HG03442 (cell line): ENCODE measurements at regions not wholly inside any gene's neighbourhood (a gene's known extent, or its start where the extent isn't known, plus 50 kb on each side); places are given as distances from the start of the nearest gene placed in this dataset.
"Not testable (repeated sequence)": the region's sequence is repeated elsewhere in the genome, so short reads cannot be mapped to it uniquely, and the experiment has no call there.

ENCODE experiments used
- ATAC-seq: cut with Tn5 transposase; IDR thresholded peaks from one replicate; pipeline ENCODE4 v1.9.1; 2021; ENCODE audit warnings: mild to moderate bottlenecking, moderate library complexity; ENCODE audit not compliant: unreplicated experiment

- no peak for ATAC-seq
Observed at GRCh38 chr9:110083866-110084265, 124.1 kb downstream of the C9orf152 start.

- ATAC-seq: no peak
Observed at GRCh38 chr9:110086537-110086936, 121.4 kb downstream of the C9orf152 start.

- ATAC-seq: no peak
Observed at GRCh38 chr9:110087605-110088004, 120.4 kb downstream of the C9orf152 start.

GRCh38 chr9:110088099-110088498, 119.9 kb downstream of the C9orf152 start:
- ATAC-seq: no peak

- no peak for ATAC-seq
Observed at GRCh38 chr9:110089681-110090370, 118.1 kb downstream of the C9orf152 start.

GRCh38 chr9:110092792-110093191, 115.2 kb downstream of the C9orf152 start:
- no peak for ATAC-seq

- ATAC-seq: no peak
Observed at GRCh38 chr9:110093417-110093816, 114.5 kb downstream of the C9orf152 start.

- no peak for ATAC-seq
Observed at GRCh38 chr9:110093871-110094270, 114.1 kb downstream of the C9orf152 start.

GRCh38 chr9:110095161-110095595, 112.8 kb downstream of the C9orf152 start:
- no peak for ATAC-seq

GRCh38 chr9:110095776-110096175, 112.2 kb downstream of the C9orf152 start:
- ATAC-seq: no peak

- not testable (repeated sequence) for ATAC-seq
Observed at GRCh38 chr9:110096674-110097073, 111.3 kb downstream of the C9orf152 start.

GRCh38 chr9:110099236-110100095, 108.5 kb downstream of the C9orf152 start:
- ATAC-seq: no peak

- peak; percentile 75 for ATAC-seq
Observed at GRCh38 chr9:110101531-110102161, 106.3 kb downstream of the C9orf152 start.

GRCh38 chr9:110103257-110103656, 104.7 kb downstream of the C9orf152 start:
- ATAC-seq: no peak

GRCh38 chr9:110104261-110104809, 103.6 kb downstream of the C9orf152 start:
- ATAC-seq: no peak

GRCh38 chr9:110105107-110105506, 102.9 kb downstream of the C9orf152 start:
- ATAC-seq: no peak

- no peak for ATAC-seq
Observed at GRCh38 chr9:110106661-110107060, 101.3 kb downstream of the C9orf152 start.

- no peak for ATAC-seq
Observed at GRCh38 chr9:110109333-110110092, 98.4 kb downstream of the C9orf152 start.

- ATAC-seq: peak; percentile 76
Observed at GRCh38 chr9:110110154-110110553, 97.8 kb downstream of the C9orf152 start.

GRCh38 chr9:110111868-110112267, 96.1 kb downstream of the C9orf152 start:
- ATAC-seq: no peak

- no peak for ATAC-seq
Observed at GRCh38 chr9:110112792-110113191, 95.2 kb downstream of the C9orf152 start.
